ENCODE measurements at regions not wholly inside any gene's neighbourhood (a gene's known extent, or its start where the extent isn't known, plus 50 kb on each side); places are given as distances from the start of the nearest gene placed in this dataset.

GRCh38 chr2:24432735-24433134 is 58.3 kb upstream of the NCOA1 start:
- H3K36me3 ChIP-seq: no peaks in the 10 kb centered on the region
- no peak overlapping the region for H3K4me3 ChIP-seq
- H3K27me3 ChIP-seq: no peaks in the 10 kb centered on the region
- H3K4me1 ChIP-seq: peaks cover 8 to 17% of the 10 kb centered on the region in 2 donors
- no peak for ATAC-seq
- H3K9me3 ChIP-seq: no peaks in the 10 kb centered on the region
- H3K27ac ChIP-seq: no peak overlapping the region
- DNase-seq: no peak
- TF ChIP-seq CTCF (IDR thresholded peaks at IDR 0.05): no peak
- intact Hi-C loops (cut with DNase I): no loop called here

GRCh38 chr2:24432121-24432520 is 58.9 kb upstream of the NCOA1 start:
- TF ChIP-seq CTCF (IDR thresholded peaks at IDR 0.05): no peak
- ATAC-seq (no peak), DNase-seq (no peak)
- H3K27me3 ChIP-seq: no peaks in the 10 kb centered on the region
- no peaks in the 10 kb centered on the region for H3K9me3 ChIP-seq
- H3K27ac ChIP-seq: no peak overlapping the region
- no peak overlapping the region for H3K4me3 ChIP-seq
- peaks cover 8 to 17% of the 10 kb centered on the region in 2 donors for H3K4me1 ChIP-seq
- H3K36me3 ChIP-seq: no peaks in the 10 kb centered on the region
- intact Hi-C loops (cut with DNase I): no loop called here

GRCh38 chr2:24429197-24430074 is 61.6 kb upstream of the NCOA1 start:
- Histone ChIP-seq H3K4me1 (no peaks in the 10 kb centered on the region), H3K4me3 (no peak overlapping the region), H3K36me3 (no peaks in the 10 kb centered on the region), H3K9me3 (no peaks in the 10 kb centered on the region), H3K27me3 (no peaks in the 10 kb centered on the region), H3K27ac (no peak overlapping the region)
- no peak for TF ChIP-seq CTCF (IDR thresholded peaks at IDR 0.05)
- intact Hi-C loops (cut with DNase I): no loop called here
- DNase-seq: peak in 1 of 4 donors; percentile 64
- ATAC-seq: peak; percentile 31

- DNase-seq (no peak), ATAC-seq (no peak)
- H3K36me3 ChIP-seq: no peaks in the 10 kb centered on the region
- TF ChIP-seq CTCF (IDR thresholded peaks at IDR 0.05): no peak
- no peak overlapping the region for H3K27ac ChIP-seq
- H3K4me1 ChIP-seq: no peaks in the 10 kb centered on the region
- intact Hi-C loops (cut with DNase I): no loop called here
- H3K9me3 ChIP-seq: no peaks in the 10 kb centered on the region
- no peaks in the 10 kb centered on the region for H3K27me3 ChIP-seq
- H3K4me3 ChIP-seq: no peak overlapping the region
Observed at GRCh38 chr2:24424387-24424786, 64.1 kb upstream of the ITSN2 start.

- Histone ChIP-seq H3K4me1 (no peaks in the 10 kb centered on the region), H3K9me3 (no peaks in the 10 kb centered on the region), H3K27me3 (no peaks in the 10 kb centered on the region), H3K36me3 (no peaks in the 10 kb centered on the region), H3K4me3 (no peak overlapping the region), H3K27ac (no peak overlapping the region)
- ATAC-seq (no peak), DNase-seq (no peak)
- intact Hi-C loops (cut with DNase I): no loop called here
- no peak for TF ChIP-seq CTCF (IDR thresholded peaks at IDR 0.05)
Observed at GRCh38 chr2:24423095-24423494, 62.8 kb upstream of the ITSN2 start.

All from left lung (tissue), 4 donors.